HCT116 (cell line): ENCODE measurements at regions not wholly inside any gene's neighbourhood (a gene's known extent, or its start where the extent isn't known, plus 50 kb on each side); places are given as distances from the start of the nearest gene placed in this dataset.
"Not testable (repeated sequence)": the region's sequence is repeated elsewhere in the genome, so short reads cannot be mapped to it uniquely, and the experiment has no call there.

ENCODE experiments used
- ATAC-seq: fragments of 200-7000 bp; cut with Tn5 transposase; 2 replicates; pipeline ENCODE4 v1.9.1; 2020; ENCODE audit warnings: mild to moderate bottlenecking, moderate library complexity
- BruUV-seq: library from RNA; stranded (reverse); fragments of 400-500 nt; replicated peaks from 2 replicates; lab custom pipeline; 2021; lab: Mats Ljungman, UMichigan
- CTCF ChIA-PET: fragments of 300-600 bp; sonication (Branson Sonifier 250); formaldehyde crosslinking; loops from one replicate; lab custom pipeline; 2021; ENCODE audit warnings: antibody characterized with exemption; lab: Charles Lee
- POLR2A ChIA-PET: fragments of 300-600, 350-600 bp; sonication (Branson Sonifier 250); formaldehyde crosslinking; loops from one replicate; lab custom pipeline; 2021; ENCODE audit warnings: antibody characterized with exemption; lab: Charles Lee
- RAD21 ChIA-PET, 2 experiments: fragments of 300-600 bp; sonication (Branson Sonifier 250); formaldehyde crosslinking; loops; one replicate each; lab custom pipeline; 2023; ENCODE audit warnings: low total read pairs in 2 of 2; ENCODE audit not compliant: uncharacterized antibody in 2 of 2, unreplicated experiment in 2 of 2, low non-redundant PET in 1 of 2; lab: Charles Lee
- DNase-seq: peaks from one replicate; pipeline ENCODE4 v3.0.0-alpha.2; 2010; ENCODE audit warnings: low read depth, low spot score
- H2AFZ ChIP-seq: fragments of 200-600 bp; shearing (Covaris generic), sonication (generic); 2 replicates; pipeline ENCODE4 v1.6.1; 2017; ENCODE audit warnings: low read depth, mixed run types, mixed read lengths, antibody characterized with exemption, low read length; ENCODE audit not compliant: poor library complexity, severe bottlenecking
- H3K27ac ChIP-seq: 2 replicates; pipeline ENCODE4 v1.5.1; 2012; ENCODE audit warnings: low read depth, low read length
- H3K27me3 ChIP-seq: fragments of 200-600 bp; sonication (generic); 2 replicates; pipeline ENCODE4 v1.6.1; 2016; ENCODE audit warnings: mixed run types, low read length, mixed read lengths; ENCODE audit not compliant: insufficient read depth
- H3K36me3 ChIP-seq, 2 experiments: fragments of 200-500 bp in 1 of 2; fragments of 200-600 bp in 1 of 2; sonication (Bioruptor generic) in 1 of 2; sonication (generic) in 1 of 2; 2 replicates each; pipeline versions ENCODE4 v1.5.1 to v1.6.1; 2014 to 2016; ENCODE audit warnings: low read length in 2 of 2, inconsistent platforms in 1 of 2, mixed read lengths in 1 of 2, mixed run types in 1 of 2; ENCODE audit not compliant: insufficient read depth in 2 of 2, control insufficient read depth in 1 of 2
- H3K4me1 ChIP-seq, 2 experiments: fragments of 200-600 bp in 1 of 2; sonication (generic) in 1 of 2; 2 replicates each; pipeline versions ENCODE4 v1.5.1 to v1.6.1; 2012 to 2017; ENCODE audit warnings: low read length in 2 of 2, inconsistent platforms in 1 of 2, mild to moderate bottlenecking in 1 of 2, mixed read lengths in 1 of 2, mixed run types in 1 of 2, moderate library complexity in 1 of 2; ENCODE audit not compliant: insufficient read depth in 2 of 2, control insufficient read depth in 1 of 2
- H3K4me2 ChIP-seq: fragments of 200-600 bp; sonication (generic); 2 replicates; pipeline ENCODE4 v1.6.1; 2017; ENCODE audit warnings: mixed run types, low read length, mixed read lengths
- H3K4me3 ChIP-seq, 2 experiments: fragments of 200-600 bp in 1 of 2; sonication (generic) in 1 of 2; replicated peaks in 1 of 2; 2 replicates each; pipeline ENCODE4 v1.5.1; 2011 to 2016; ENCODE audit warnings: low read length in 2 of 2, control low read depth in 1 of 2, low read depth in 1 of 2, mild to moderate bottlenecking in 1 of 2, mixed read lengths in 1 of 2, mixed run types in 1 of 2
- H3K79me2 ChIP-seq: fragments of 200-600 bp; sonication (generic); 2 replicates; pipeline ENCODE4 v1.6.1; 2017; ENCODE audit warnings: mild to moderate bottlenecking, mixed run types, low read length, moderate library complexity, mixed read lengths; ENCODE audit not compliant: insufficient read depth
- H3K9ac ChIP-seq: fragments of 200-600 bp; sonication (generic); 2 replicates; pipeline ENCODE4 v1.6.1; 2016; ENCODE audit warnings: low read length, mixed read lengths
- H3K9me2 ChIP-seq: fragments of 200-600 bp; sonication (generic), shearing (Covaris generic); 2 replicates; pipeline ENCODE4 v1.6.1; 2017; ENCODE audit warnings: mixed run types, mild to moderate bottlenecking, moderate library complexity; ENCODE audit not compliant: insufficient read depth
- H3K9me3 ChIP-seq, 2 experiments: fragments of 200-500 bp in 1 of 2; fragments of 200-600 bp in 1 of 2; sonication (Bioruptor generic) in 1 of 2; sonication (generic) in 1 of 2; 2 replicates each; pipeline ENCODE4 v1.6.1; 2014 to 2017; ENCODE audit warnings: low read length in 2 of 2, mixed read lengths in 2 of 2, inconsistent platforms in 1 of 2, low read depth in 1 of 2, mild to moderate bottlenecking in 1 of 2, mixed run types in 1 of 2, moderate library complexity in 1 of 2; ENCODE audit not compliant: control insufficient read depth in 1 of 2, insufficient read depth in 1 of 2
- H4K20me1 ChIP-seq: fragments of 200-600 bp; sonication (generic), shearing (Covaris generic); 2 replicates; pipeline ENCODE4 v1.6.1; 2017; ENCODE audit warnings: mixed run types, mild to moderate bottlenecking, moderate library complexity; ENCODE audit not compliant: insufficient read depth
- ATF3 ChIP-seq: IDR thresholded peaks from 2 replicates; pipeline ENCODE4 v1.6.1; 2012
- CEBPB ChIP-seq: IDR thresholded peaks from 2 replicates; pipeline ENCODE4 v1.6.1; 2012; ENCODE audit warnings: low read depth
- JUND ChIP-seq: IDR thresholded peaks from 2 replicates; pipeline ENCODE4 v1.6.1; 2012
- REST ChIP-seq: IDR thresholded peaks from 2 replicates; pipeline ENCODE4 v1.6.1; 2012; ENCODE audit warnings: low read depth
- SRF ChIP-seq: IDR thresholded peaks from 2 replicates; pipeline ENCODE4 v1.6.1; 2012; ENCODE audit warnings: low read depth
- ZBTB33 ChIP-seq: IDR thresholded peaks from 2 replicates; pipeline ENCODE4 v1.6.1; 2011; ENCODE audit warnings: mild to moderate bottlenecking, low read length, moderate library complexity; ENCODE audit not compliant: insufficient replicate concordance; ENCODE audit errors: extremely low read depth
- intact Hi-C: fragments of 100-400 bp; cut with micrococcal nuclease; formaldehyde crosslinking; loops from 2 replicates; pipeline ENCODE4 v1.10.0; 2022

- Histone ChIP-seq H3K9me2 (no peaks in the 10 kb centered on the region), H3K4me1 (peaks cover 0 to 4% of the 10 kb centered on the region in 2 experiments; a peak in 1 of 4 replicates), H3K36me3 (no peaks in the 10 kb centered on the region), H3K9me3 (no peaks in the 10 kb centered on the region), H3K79me2 (no peaks in the 10 kb centered on the region), H3K4me2 (no peak overlapping the region), H3K27ac (no peak overlapping the region), H3K27me3 (no peaks in the 10 kb centered on the region), H4K20me1 (no peaks in the 10 kb centered on the region), H3K9ac (no peak overlapping the region), H2AFZ (no peak overlapping the region), H3K4me3 (no peak overlapping the region)
- ATAC-seq (no peak), DNase-seq (no peak)
- no TSS peak for BruUV-seq
- intact Hi-C loops = no loop called here
- no peak for TF ChIP-seq REST
- TF ChIP-seq ATF3 = no peak
- no peak for TF ChIP-seq ZBTB33
- no peak for TF ChIP-seq SRF
- no peak for TF ChIP-seq JUND
- no peak for TF ChIP-seq CEBPB
- CTCF ChIA-PET = no interaction called here
- RAD21 ChIA-PET = no interaction called here
- POLR2A ChIA-PET = no interaction called here
Measured at GRCh38 chr1:115153966-115154557, 64.8 kb upstream of the TSPAN2 start.

- H2AFZ ChIP-seq, H3K9me2 ChIP-seq, H3K36me3 ChIP-seq, intact Hi-C loops, H3K27me3 ChIP-seq, H3K27ac ChIP-seq, POLR2A ChIA-PET, BruUV-seq, ATAC-seq, DNase-seq, H3K9me3 ChIP-seq, H3K9ac ChIP-seq, RAD21 ChIA-PET, H3K4me1 ChIP-seq, H3K79me2 ChIP-seq, H4K20me1 ChIP-seq: not testable (repeated sequence)
- peak overlapping the region; percentile 77 for H3K4me2 ChIP-seq
- CTCF ChIA-PET = interaction anchor here (1.1 kb wide), 1 partner anchor 9 kb away, joined by 5 read pairs; no protein-coding TSS in a partner anchor
- peak overlapping the region; percentile 29 to 52 for H3K4me3 ChIP-seq
Measured at GRCh38 chr1:115147928-115148327, 58.6 kb upstream of the TSPAN2 start.
